ENCODE measurements at regions not wholly inside any gene's neighbourhood (a gene's known extent, or its start where the extent isn't known, plus 50 kb on each side); places are given as distances from the start of the nearest gene placed in this dataset.

DNA sequence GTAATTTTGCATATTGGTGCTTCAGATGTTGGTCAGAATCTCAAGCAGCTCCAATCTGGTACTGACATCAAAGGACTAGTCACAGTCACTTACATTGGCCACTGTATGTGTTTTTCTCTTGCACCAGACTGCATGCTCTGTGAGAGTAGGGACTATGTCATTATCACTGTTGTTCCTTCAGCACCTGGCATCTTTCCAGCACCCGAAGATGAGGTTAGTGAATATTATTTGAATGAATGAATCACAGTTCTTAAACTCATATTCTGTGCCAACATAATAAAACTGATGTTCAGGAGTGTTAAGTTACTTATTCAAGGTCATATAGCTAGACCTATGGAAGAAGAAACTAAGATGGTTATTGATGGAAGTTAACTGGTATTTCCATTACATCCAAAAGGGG, 204.5 kb upstream of the TBX3 start (continued):
- TF ChIP-seq, protein P1, sequence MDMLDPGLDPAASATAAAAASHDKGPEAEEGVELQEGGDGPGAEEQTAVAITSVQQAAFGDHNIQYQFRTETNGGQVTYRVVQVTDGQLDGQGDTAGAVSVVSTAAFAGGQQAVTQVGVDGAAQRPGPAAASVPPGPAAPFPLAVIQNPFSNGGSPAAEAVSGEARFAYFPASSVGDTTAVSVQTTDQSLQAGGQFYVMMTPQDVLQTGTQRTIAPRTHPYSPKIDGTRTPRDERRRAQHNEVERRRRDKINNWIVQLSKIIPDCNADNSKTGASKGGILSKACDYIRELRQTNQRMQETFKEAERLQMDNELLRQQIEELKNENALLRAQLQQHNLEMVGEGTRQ (IDR thresholded peaks at IDR 0.05; ENCODE audit: low read length) = no peak
- TF ChIP-seq CHD2 (IDR thresholded peaks at IDR 0.05; ENCODE audit: low read length) (no peak), ZNF274 (IDR thresholded peaks at IDR 0.05; ENCODE audit: borderline replicate concordance, extremely low read depth, low read length) (no peak)

All from H1 (cell line).